HG03159 (cell line): ENCODE measurements at regions not wholly inside any gene's neighbourhood (a gene's known extent, or its start where the extent isn't known, plus 50 kb on each side); places are given as distances from the start of the nearest gene placed in this dataset.

Source experiments
- ATAC-seq: cut with Tn5 transposase; IDR thresholded peaks from one replicate; pipeline ENCODE4 v1.9.1; 2021; ENCODE audit warnings: mild to moderate bottlenecking, moderate library complexity; ENCODE audit not compliant: unreplicated experiment

GRCh38 chr22:49239264-49240015 is 588.2 kb downstream of the BRD1 start:
- ATAC-seq = no peak

GRCh38 chr22:49238181-49239141 is 589.2 kb downstream of the BRD1 start:
- no peak for ATAC-seq

DNA sequence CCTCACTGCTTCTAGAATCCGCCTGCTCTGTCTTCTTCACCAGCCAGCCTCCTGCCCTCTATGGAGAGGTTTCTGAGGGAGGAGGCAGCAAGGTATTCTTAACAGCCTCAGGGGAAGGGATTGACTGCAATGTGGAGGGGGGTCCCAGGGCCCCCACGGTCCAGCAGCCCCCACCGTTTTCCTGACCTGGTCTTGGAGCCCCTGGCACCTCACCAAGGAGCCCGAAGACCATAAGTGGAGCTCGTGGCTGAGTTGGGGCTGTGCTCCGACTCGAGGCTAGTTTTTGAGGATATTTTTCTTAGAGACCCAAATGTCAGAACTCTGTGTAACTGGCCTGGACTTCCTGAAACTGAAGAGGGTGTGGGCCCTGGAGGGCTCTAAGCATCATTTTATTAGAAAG is 590.0 kb downstream of the BRD1 start:
- ATAC-seq = no peak

GRCh38 chr22:49237279-49237678 is 590.4 kb downstream of the BRD1 start:
- ATAC-seq = no peak

DNA sequence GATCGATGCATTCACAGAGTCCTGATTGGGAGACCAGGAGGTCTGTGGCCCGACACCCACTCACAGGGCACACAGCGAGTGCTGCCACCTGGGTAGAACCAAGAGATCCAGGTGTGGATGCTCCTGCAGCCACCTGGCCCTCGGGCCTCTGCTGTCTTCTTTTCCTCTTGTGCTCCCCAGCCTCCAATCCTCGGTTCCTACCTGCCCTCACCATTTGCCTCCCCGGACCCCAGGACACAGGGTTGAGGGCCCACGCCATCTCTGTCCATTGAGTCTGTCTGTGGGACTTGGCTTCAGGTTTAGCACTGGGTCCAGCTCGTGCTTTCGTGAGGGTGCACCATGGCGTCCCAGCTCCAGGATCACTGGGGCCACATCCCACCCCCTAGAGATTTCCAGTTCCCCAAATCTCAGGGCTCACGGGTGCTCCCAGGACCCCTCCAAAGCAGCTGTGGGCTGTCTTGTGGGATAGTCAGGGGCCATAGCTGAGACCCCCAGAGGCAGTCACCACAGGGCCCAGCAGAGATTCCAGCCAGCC is 591.1 kb downstream of the BRD1 start:
- ATAC-seq = no peak

DNA sequence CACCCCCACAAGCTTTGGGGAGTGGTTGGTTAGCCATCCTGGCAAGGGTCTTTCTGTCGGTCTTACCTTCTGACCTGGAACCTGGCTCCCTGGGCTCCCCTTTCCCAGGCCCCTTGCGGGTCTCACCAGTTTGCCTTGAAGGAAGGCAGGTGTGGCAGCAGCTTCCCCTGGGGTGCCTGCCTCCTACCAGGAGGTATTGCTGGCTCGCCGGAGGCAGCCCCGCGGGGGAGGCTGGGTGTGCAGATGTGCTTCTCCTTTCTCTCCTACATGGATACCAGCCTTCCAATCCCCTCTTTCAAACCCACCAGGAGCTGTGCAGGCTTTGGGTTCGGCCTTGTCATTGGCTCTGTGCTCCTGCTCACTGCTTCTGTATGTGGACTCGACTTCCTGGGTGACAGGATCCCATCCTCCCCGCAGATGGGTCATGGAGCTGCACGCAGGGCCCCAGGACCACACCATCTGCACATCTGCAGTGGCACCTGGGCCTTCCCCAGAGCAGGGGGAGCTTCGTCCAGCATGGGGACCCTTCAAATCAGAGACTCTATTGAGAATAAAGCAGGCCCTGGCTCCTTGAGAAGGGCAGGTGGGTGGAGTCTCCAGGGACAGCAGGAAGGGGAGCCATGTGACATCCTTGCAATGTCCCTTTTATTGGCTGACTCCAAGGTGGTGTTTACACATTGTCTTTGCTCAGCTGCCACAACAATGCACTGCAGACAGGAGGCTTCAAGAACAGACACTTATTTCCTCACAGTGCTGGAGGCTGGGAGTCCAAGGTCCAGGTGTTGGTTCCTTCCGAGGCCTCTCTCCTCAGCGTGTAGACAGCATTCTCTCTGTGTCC is 592.0 kb downstream of the BRD1 start:
- no peak for ATAC-seq

DNA sequence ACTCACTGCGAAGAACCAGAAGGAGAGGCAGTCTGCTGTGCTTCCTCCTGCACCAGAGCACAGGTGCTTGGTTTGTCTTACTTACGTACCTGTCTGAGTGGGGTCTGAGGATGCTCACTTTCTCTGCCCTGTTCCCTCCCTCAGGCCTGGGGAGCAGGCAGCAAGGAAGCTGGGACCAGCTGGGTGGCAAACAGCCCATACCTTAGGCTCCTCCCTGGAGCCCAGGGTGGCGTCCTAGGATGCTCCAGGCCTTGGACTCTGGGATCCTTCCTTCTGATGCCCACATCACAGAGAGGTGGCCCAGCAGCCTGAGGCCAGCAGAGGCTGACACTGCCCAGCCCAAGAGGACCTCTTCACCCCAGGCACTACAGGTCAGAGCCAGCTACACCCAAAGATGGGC is 593.2 kb downstream of the BRD1 start:
- no peak for ATAC-seq

GRCh38 chr22:49233507-49234100 is 594.1 kb downstream of the BRD1 start:
- ATAC-seq = no peak

- no peak for ATAC-seq
Observed at GRCh38 chr22:49232319-49233067, 595.2 kb downstream of the BRD1 start.

GRCh38 chr22:49230194-49230577 is 597.5 kb downstream of the BRD1 start:
- ATAC-seq = no peak

- no peak for ATAC-seq
Observed at GRCh38 chr22:49229483-49230193, 598.0 kb downstream of the BRD1 start.

GRCh38 chr22:49228431-49229037 is 599.1 kb downstream of the BRD1 start:
- ATAC-seq = no peak

DNA sequence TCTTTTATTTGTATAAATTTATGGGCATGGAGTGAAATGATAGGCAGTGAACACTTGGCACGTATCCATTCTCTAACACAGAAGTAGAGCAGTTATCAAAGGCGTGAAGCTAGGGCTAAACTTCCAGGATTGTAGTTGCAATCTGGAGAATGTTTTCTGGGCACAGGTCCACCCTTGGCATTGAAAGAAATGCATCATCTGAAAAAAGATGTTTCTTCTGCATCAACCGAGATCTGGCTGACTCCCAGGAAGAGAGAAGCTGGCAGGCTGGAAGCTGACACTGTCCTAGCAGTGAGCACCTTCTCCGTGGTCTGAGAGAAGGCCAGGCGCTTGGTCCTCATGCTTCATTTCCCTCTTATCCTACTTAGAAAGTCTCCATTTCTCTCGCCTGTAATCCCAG is 600.0 kb downstream of the BRD1 start:
- no peak for ATAC-seq

DNA sequence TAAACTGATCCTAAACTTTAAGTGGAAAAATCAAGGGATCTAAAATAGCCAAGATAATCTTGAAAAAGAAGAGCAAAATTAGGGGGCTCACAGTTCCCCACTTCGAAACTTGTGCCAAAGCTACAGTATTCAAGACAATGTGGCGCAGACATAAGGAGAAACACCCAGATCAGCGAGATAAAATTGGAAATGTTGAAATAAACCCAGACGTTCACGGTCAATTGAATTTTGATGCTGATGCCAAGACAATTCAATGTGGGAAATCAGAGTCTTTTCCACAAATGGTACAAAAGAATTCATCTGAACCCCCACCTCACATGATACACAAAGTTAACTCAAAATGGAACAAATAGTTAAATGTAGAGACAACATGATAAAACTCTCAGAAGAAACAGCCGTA is 601.6 kb downstream of the BRD1 start:
- ATAC-seq = no peak

GRCh38 chr22:49224243-49224642 is 603.4 kb downstream of the BRD1 start:
- ATAC-seq = no peak

DNA sequence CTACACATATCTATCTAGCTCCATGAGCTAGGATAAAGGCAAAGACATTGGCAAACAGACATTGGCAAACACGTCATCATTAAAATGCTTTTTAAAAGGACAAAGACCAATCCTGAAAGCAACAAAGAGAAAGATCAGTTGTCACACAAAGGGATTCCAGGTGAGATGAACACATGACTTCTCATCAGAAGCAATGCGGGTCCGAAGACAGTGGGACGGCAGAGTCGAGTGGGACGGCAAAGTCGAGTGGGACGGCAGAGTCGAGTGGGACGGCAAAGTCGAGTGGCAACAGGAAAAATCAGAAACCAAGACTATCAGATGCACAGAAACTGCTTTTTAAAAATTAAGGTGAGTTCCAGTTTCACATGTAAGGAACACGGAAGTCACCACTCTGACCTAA is 609.5 kb downstream of the BRD1 start:
- ATAC-seq = no peak

GRCh38 chr22:49216579-49216978 is 611.1 kb downstream of the BRD1 start:
- no peak for ATAC-seq

- no peak for ATAC-seq
Observed at GRCh38 chr22:49215840-49216239, 611.8 kb downstream of the BRD1 start.

- ATAC-seq = no peak
Observed at GRCh38 chr22:49214976-49215375, 612.7 kb downstream of the BRD1 start.
